SK-N-SH treated with all-trans-retinoic acid at 6 μM for 48 hours (cell line): ENCODE measurements at regions not wholly inside any gene's neighbourhood (a gene's known extent, or its start where the extent isn't known, plus 50 kb on each side); places are given as distances from the start of the nearest gene placed in this dataset.

Source experiments
- ATAC-seq: fragments of 200-7000 bp; cut with Tn5 transposase; 3 replicates; pipeline ENCODE4 v1.9.1; 2020; ENCODE audit warnings: mild to moderate bottlenecking, moderate library complexity
- ARNTL ChIP-seq: fragments of 450-650 bp; formaldehyde crosslinking; IDR thresholded peaks from 2 replicates; pipeline ENCODE4 v1.5.0; 2020; ENCODE audit warnings: low read depth, mild to moderate bottlenecking, moderate library complexity, borderline replicate concordance
- CREB5 ChIP-seq: fragments of 250-450 bp; sonication (Bioruptor Pico); IDR thresholded peaks from 2 replicates; pipeline ENCODE4 v1.5.1; 2020; ENCODE audit warnings: low read depth, mild to moderate bottlenecking, moderate library complexity
- CSDC2 ChIP-seq: fragments of 250-450 bp; sonication (Bioruptor Pico); IDR thresholded peaks from 2 replicates; pipeline ENCODE4 v1.5.0; 2020; ENCODE audit warnings: mild to moderate bottlenecking, moderate library complexity
- ESRRG ChIP-seq: fragments of 250-450 bp; sonication (Bioruptor Pico); IDR thresholded peaks from 2 replicates; pipeline ENCODE4 v1.6.1; 2021; ENCODE audit warnings: mild to moderate bottlenecking
- GLIS3 ChIP-seq: fragments of 250-450 bp; sonication (Bioruptor Pico); IDR thresholded peaks from 2 replicates; pipeline ENCODE4 v1.5.0; 2020; ENCODE audit warnings: mild to moderate bottlenecking, moderate library complexity
- ISL1 ChIP-seq: fragments of 250-450 bp; sonication (Bioruptor Pico); IDR thresholded peaks from 2 replicates; pipeline ENCODE4 v2.1.2; 2022; ENCODE audit warnings: mild to moderate bottlenecking, moderate library complexity
- OSR1 ChIP-seq: fragments of 250-450 bp; sonication (Bioruptor Pico); IDR thresholded peaks from 2 replicates; pipeline ENCODE4 v1.8.0; 2022; ENCODE audit warnings: moderate library complexity, mild to moderate bottlenecking, inconsistent platforms
- PATZ1 ChIP-seq: fragments of 250-450 bp; sonication (Bioruptor Pico); IDR thresholded peaks from 2 replicates; pipeline ENCODE4 v1.8.0; 2020; ENCODE audit warnings: mild to moderate bottlenecking, moderate library complexity, borderline replicate concordance
- POU6F1 ChIP-seq: fragments of 250-450 bp; sonication (Bioruptor Pico); IDR thresholded peaks from 2 replicates; pipeline ENCODE4 v1.8.0; 2021; ENCODE audit warnings: low read depth, mild to moderate bottlenecking, moderate library complexity, borderline replicate concordance
- PPARA ChIP-seq: fragments of 250-450 bp; sonication (Bioruptor Pico); IDR thresholded peaks from 2 replicates; pipeline ENCODE4 v1.5.0; 2020; ENCODE audit warnings: mild to moderate bottlenecking, borderline replicate concordance
- RARB ChIP-seq: fragments of 250-450 bp; sonication (Bioruptor Pico); IDR thresholded peaks from 2 replicates; pipeline ENCODE4 v1.8.0; 2021; ENCODE audit warnings: mild to moderate bottlenecking, moderate library complexity
- SNAI2 ChIP-seq: fragments of 250-450 bp; sonication (Bioruptor Pico); IDR thresholded peaks from 2 replicates; pipeline ENCODE4 v1.5.0; 2020; ENCODE audit warnings: mild to moderate bottlenecking, moderate library complexity
- TOX ChIP-seq: fragments of 250-450 bp; sonication (Bioruptor Pico); IDR thresholded peaks from 2 replicates; pipeline ENCODE4 v1.8.0; 2021; ENCODE audit warnings: mild to moderate bottlenecking, moderate library complexity, borderline replicate concordance
- ZC3H10 ChIP-seq: fragments of 250-450 bp; sonication (Bioruptor Pico); IDR thresholded peaks from 2 replicates; pipeline ENCODE4 v1.5.1; 2021; ENCODE audit warnings: mild to moderate bottlenecking, moderate library complexity
- ZFP3 ChIP-seq: fragments of 250-450 bp; sonication (Bioruptor Pico); IDR thresholded peaks from 2 replicates; pipeline ENCODE4 v1.5.0; 2020; ENCODE audit warnings: mild to moderate bottlenecking, moderate library complexity
- ZFP30 ChIP-seq: fragments of 450-650 bp; formaldehyde crosslinking; IDR thresholded peaks from 2 replicates; pipeline ENCODE4 v1.5.0; 2022; ENCODE audit warnings: mild to moderate bottlenecking, moderate library complexity
- ZNF70 ChIP-seq: fragments of 450-650 bp; formaldehyde crosslinking; IDR thresholded peaks from 2 replicates; pipeline ENCODE4 v1.5.0; 2020; ENCODE audit warnings: mild to moderate bottlenecking, moderate library complexity
- ZNF8 ChIP-seq: fragments of 450-650 bp; formaldehyde crosslinking; IDR thresholded peaks from 2 replicates; pipeline ENCODE4 v1.5.0; 2020; ENCODE audit warnings: mild to moderate bottlenecking, moderate library complexity
- TF ChIP-seq, protein P1 (sequence below): fragments of 250-450 bp; sonication (Bioruptor Pico); IDR thresholded peaks from 2 replicates; pipeline ENCODE4 v1.5.0; 2020; ENCODE audit warnings: mild to moderate bottlenecking, moderate library complexity

- TF ChIP-seq PPARA (CRISPR knock-in tag) (no peak), ESRRG (CRISPR knock-in tag) (no peak), ZFP3 (CRISPR knock-in tag) (no peak), ISL1 (CRISPR knock-in tag) (no peak), OSR1 (CRISPR knock-in tag) (no peak), GLIS3 (CRISPR knock-in tag) (no peak), PATZ1 (no peak), CREB5 (CRISPR knock-in tag) (no peak), RARB (CRISPR knock-in tag) (no peak), ZNF8 (CRISPR knock-in tag) (no peak), CSDC2 (CRISPR knock-in tag) (no peak)
- peak; percentile 74 for ATAC-seq
Observed at GRCh38 chr3:168847291-168847883, 751.7 kb upstream of the GOLIM4 start.

DNA sequence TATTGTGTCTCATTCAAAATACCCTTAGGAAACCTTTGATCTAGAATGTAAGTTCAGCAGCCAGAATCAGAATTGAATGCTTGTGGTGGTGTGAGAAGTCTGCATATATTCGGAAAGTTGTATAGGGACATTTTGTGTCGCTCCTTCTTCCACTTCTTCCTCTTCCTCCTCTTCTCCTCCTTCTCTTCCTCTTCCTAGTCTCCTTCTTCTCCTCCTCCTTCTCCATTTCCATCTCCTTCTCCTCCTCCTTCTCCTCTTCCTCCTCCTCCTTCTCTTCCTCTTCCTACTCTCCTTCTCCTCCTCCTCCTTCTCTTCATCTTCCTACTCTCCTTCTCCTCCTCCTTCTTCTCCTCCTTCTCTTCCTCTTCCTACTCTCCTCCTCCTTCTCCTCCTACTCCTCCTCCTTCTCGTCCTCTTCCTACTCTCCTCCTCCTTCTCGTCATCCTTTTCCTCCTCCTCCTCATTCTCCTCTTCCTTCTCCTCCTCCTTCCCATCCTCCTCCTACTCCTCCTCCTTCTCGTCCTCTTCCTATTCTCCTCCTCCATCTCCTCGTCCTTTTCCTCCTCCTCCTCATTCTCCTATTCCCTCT lies 749.3 kb upstream of the GOLIM4 start:
- TF ChIP-seq POU6F1 (no peak), SNAI2 (CRISPR knock-in tag) (no peak), ZFP30 (CRISPR knock-in tag) (no peak), OSR1 (CRISPR knock-in tag) (no peak), CSDC2 (CRISPR knock-in tag) (no peak), ZNF8 (CRISPR knock-in tag) (no peak), PATZ1 (no peak), ESRRG (CRISPR knock-in tag) (no peak), ZFP3 (CRISPR knock-in tag) (no peak), ARNTL (no peak), ZC3H10 (CRISPR knock-in tag) (no peak), CREB5 (CRISPR knock-in tag) (no peak), ZNF70 (no peak), RARB (CRISPR knock-in tag) (no peak), TOX (no peak)
- TF ChIP-seq, protein P1, sequence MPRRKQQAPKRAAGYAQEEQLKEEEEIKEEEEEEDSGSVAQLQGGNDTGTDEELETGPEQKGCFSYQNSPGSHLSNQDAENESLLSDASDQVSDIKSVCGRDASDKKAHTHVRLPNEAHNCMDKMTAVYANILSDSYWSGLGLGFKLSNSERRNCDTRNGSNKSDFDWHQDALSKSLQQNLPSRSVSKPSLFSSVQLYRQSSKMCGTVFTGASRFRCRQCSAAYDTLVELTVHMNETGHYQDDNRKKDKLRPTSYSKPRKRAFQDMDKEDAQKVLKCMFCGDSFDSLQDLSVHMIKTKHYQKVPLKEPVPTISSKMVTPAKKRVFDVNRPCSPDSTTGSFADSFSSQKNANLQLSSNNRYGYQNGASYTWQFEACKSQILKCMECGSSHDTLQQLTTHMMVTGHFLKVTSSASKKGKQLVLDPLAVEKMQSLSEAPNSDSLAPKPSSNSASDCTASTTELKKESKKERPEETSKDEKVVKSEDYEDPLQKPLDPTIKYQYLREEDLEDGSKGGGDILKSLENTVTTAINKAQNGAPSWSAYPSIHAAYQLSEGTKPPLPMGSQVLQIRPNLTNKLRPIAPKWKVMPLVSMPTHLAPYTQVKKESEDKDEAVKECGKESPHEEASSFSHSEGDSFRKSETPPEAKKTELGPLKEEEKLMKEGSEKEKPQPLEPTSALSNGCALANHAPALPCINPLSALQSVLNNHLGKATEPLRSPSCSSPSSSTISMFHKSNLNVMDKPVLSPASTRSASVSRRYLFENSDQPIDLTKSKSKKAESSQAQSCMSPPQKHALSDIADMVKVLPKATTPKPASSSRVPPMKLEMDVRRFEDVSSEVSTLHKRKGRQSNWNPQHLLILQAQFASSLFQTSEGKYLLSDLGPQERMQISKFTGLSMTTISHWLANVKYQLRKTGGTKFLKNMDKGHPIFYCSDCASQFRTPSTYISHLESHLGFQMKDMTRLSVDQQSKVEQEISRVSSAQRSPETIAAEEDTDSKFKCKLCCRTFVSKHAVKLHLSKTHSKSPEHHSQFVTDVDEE (CRISPR knock-in tag), result no peak
- ATAC-seq, result no peak

DNA sequence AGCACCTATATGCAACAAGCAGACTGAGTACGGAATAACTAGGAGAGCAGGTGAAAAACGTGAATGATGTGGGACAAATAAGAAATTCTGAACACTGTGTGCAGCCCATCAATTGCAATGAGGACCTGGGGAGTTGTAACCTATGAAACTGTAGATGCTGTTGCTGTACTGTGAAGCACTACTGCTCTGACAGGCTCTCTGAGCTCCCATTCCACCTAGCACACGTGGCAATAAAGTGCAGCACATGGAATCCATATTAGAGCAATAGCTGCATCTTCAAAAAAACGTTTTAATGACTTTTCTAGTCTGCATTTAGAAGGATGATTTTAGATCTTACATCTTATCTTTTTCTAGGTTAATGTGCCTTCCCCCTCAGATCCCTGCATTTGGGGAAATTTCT lies 748.7 kb upstream of the GOLIM4 start:
- TF ChIP-seq ZFP3 (CRISPR knock-in tag), result no peak
- TF ChIP-seq SNAI2 (CRISPR knock-in tag), result no peak
- no peak for TF ChIP-seq OSR1 (CRISPR knock-in tag)
- TF ChIP-seq RARB (CRISPR knock-in tag), result no peak
- no peak for ATAC-seq
